ENCODE measurements at regions not wholly inside any gene's neighbourhood (a gene's known extent, or its start where the extent isn't known, plus 50 kb on each side); places are given as distances from the start of the nearest gene placed in this dataset.

GRCh38 chr10:62705789-62706188, 98.7 kb upstream of the ADO start:
- Histone ChIP-seq H3K4me1 (ENCODE audit: control insufficient read depth in 1 of 2, insufficient read depth in 1 of 2, low read depth in 1 of 2, low read length in 1 of 2) (no peaks in the 10 kb centered on the region), H3K36me3 (no peaks in the 10 kb centered on the region), H3K27me3 (no peaks in the 10 kb centered on the region), H3K9me3 (no peaks in the 10 kb centered on the region), H3K4me3 (ENCODE audit: low read depth in 1 of 2, low read length in 1 of 2) (no peak overlapping the region), H3K27ac (no peak overlapping the region)
- no peak for TF ChIP-seq CTCF (IDR thresholded peaks at IDR 0.05)

DNA sequence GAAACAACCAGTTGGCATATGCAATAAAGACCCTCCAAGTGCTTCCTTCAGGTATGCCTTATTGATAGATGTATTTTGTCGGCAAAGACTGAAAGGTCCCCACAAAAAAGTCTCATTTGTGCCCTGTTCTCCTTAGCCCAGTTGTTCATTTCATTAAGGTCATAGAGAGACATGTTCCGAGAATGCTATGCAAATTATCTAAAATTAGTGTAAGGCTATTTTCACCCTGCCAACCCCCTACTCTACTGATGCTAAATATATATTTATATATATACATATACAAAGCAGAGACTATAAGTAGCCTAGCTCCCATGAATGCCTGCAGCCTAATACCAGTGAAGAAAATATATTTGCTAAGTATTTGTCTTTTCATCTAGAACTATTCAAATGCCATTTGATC, 96.7 kb upstream of the ADO start:
- Histone ChIP-seq H3K36me3 (no peaks in the 10 kb centered on the region), H3K4me3 (ENCODE audit: low read depth in 1 of 2, low read length in 1 of 2) (no peak overlapping the region), H3K27me3 (no peaks in the 10 kb centered on the region), H3K27ac (no peak overlapping the region), H3K4me1 (ENCODE audit: control insufficient read depth in 1 of 2, insufficient read depth in 1 of 2, low read depth in 1 of 2, low read length in 1 of 2) (no peaks in the 10 kb centered on the region), H3K9me3 (no peaks in the 10 kb centered on the region)
- no peak for TF ChIP-seq CTCF (IDR thresholded peaks at IDR 0.05)

- H3K27ac ChIP-seq = no peak overlapping the region
- no peaks in the 10 kb centered on the region for H3K9me3 ChIP-seq
- TF ChIP-seq CTCF (IDR thresholded peaks at IDR 0.05) = no peak
- H3K4me1 ChIP-seq (ENCODE audit: control insufficient read depth in 1 of 2, insufficient read depth in 1 of 2, low read depth in 1 of 2, low read length in 1 of 2) = no peaks in the 10 kb centered on the region
- no peaks in the 10 kb centered on the region for H3K36me3 ChIP-seq
- no peak overlapping the region for H3K4me3 ChIP-seq (ENCODE audit: low read depth in 1 of 2, low read length in 1 of 2)
- no peaks in the 10 kb centered on the region for H3K27me3 ChIP-seq
Observed at GRCh38 chr10:62708569-62708968, 96.0 kb upstream of the ADO start.

DNA sequence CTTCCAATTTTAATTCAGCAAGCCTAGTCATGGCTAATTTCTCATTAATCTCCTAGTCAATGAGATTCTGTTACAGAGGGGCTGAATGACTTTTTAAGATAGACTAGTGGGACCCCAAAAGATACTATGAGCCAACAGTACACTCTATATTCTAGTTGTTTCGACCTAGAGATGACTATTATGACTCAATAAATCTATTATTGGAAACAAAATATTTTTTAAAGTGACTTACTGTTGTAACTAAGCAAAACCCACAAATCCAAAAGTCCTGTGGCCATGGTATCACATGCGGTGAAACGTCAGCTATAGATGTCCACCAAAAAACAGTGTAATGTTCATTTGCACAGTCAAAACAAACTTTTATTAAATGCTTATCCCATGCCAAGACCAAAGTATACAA, 95.3 kb upstream of the ADO start:
- H3K9me3 ChIP-seq = no peaks in the 10 kb centered on the region
- TF ChIP-seq CTCF (IDR thresholded peaks at IDR 0.05) = no peak
- H3K27ac ChIP-seq = no peak overlapping the region
- no peaks in the 10 kb centered on the region for H3K27me3 ChIP-seq
- H3K4me3 ChIP-seq (ENCODE audit: low read depth in 1 of 2, low read length in 1 of 2) = no peak overlapping the region
- no peaks in the 10 kb centered on the region for H3K4me1 ChIP-seq (ENCODE audit: control insufficient read depth in 1 of 2, insufficient read depth in 1 of 2, low read depth in 1 of 2, low read length in 1 of 2)
- H3K36me3 ChIP-seq = no peaks in the 10 kb centered on the region

- H3K36me3 ChIP-seq = no peaks in the 10 kb centered on the region
- no peak overlapping the region for H3K4me3 ChIP-seq (ENCODE audit: low read depth in 1 of 2, low read length in 1 of 2)
- no peak for TF ChIP-seq CTCF (IDR thresholded peaks at IDR 0.05)
- H3K27me3 ChIP-seq = no peaks in the 10 kb centered on the region
- no peak overlapping the region for H3K27ac ChIP-seq
- H3K9me3 ChIP-seq = no peaks in the 10 kb centered on the region
- no peaks in the 10 kb centered on the region for H3K4me1 ChIP-seq (ENCODE audit: control insufficient read depth in 1 of 2, insufficient read depth in 1 of 2, low read depth in 1 of 2, low read length in 1 of 2)
Observed at GRCh38 chr10:62710182-62710581, 94.3 kb upstream of the ADO start.

- no peaks in the 10 kb centered on the region for H3K9me3 ChIP-seq
- no peaks in the 10 kb centered on the region for H3K27me3 ChIP-seq
- no peak for TF ChIP-seq CTCF (IDR thresholded peaks at IDR 0.05)
- no peak overlapping the region for H3K27ac ChIP-seq
- no peak overlapping the region for H3K4me3 ChIP-seq (ENCODE audit: low read depth in 1 of 2, low read length in 1 of 2)
- no peaks in the 10 kb centered on the region for H3K4me1 ChIP-seq (ENCODE audit: control insufficient read depth in 1 of 2, insufficient read depth in 1 of 2, low read depth in 1 of 2, low read length in 1 of 2)
- H3K36me3 ChIP-seq = no peaks in the 10 kb centered on the region
Observed at GRCh38 chr10:62715383-62715782, 89.1 kb upstream of the ADO start.

Data from neutrophil (primary cell).